ENCODE measurements at regions not wholly inside any gene's neighbourhood (a gene's known extent, or its start where the extent isn't known, plus 50 kb on each side); places are given as distances from the start of the nearest gene placed in this dataset.

GRCh38 chr2:188751816-188752215 lies 222.4 kb upstream of the COL3A1 start:
- H3K4me2 ChIP-seq (replicated peaks; ENCODE audit: extremely low read depth, low read length, poor library complexity, severe bottlenecking), result no peak overlapping the region
- H3K4me3 ChIP-seq (replicated peaks in 1 of 3; ENCODE audit: low read depth in 2 of 3, low read length in 3 of 3), result no peak overlapping the region
- H3K36me3 ChIP-seq (replicated peaks in 1 of 2; ENCODE audit: control insufficient read depth in 1 of 2, insufficient read depth in 2 of 2, low read length in 2 of 2), result no peaks in the 10 kb centered on the region
- Mint-ChIP-seq H3K9me3 (peaks cover 0 to 7% (median 2%) of the 10 kb centered on the region in 7 donors), H3K36me3 (no peaks in the 10 kb centered on the region), H3K4me1 (no peaks in the 10 kb centered on the region), H3K27me3 (ENCODE audit: low read depth in 3 of 3) (no peaks in the 10 kb centered on the region), H3K27ac (no peak overlapping the region), H3K4me3 (no peak overlapping the region)
- no peak overlapping the region for H3K9ac ChIP-seq (ENCODE audit: insufficient read depth, low read length, poor library complexity, severe bottlenecking)
- no peaks in the 10 kb centered on the region for H3K79me2 ChIP-seq (ENCODE audit: insufficient read depth, low read length)
- intact Hi-C loops (cut with micrococcal nuclease), result no loop called here
- H3K27me3 ChIP-seq (ENCODE audit: control insufficient read depth in 2 of 2, insufficient read depth in 2 of 2, low read length in 2 of 2), result no peaks in the 10 kb centered on the region
- no peak for TF ChIP-seq CTCF (IDR thresholded peaks at IDR 0.05)
- no peak for DNase-seq
- H3K27ac ChIP-seq (ENCODE audit: low read depth in 1 of 2, low read length in 2 of 2), result no peak overlapping the region
- no peaks in the 10 kb centered on the region for H4K20me1 ChIP-seq (ENCODE audit: insufficient read depth, low read length)
- no peaks in the 10 kb centered on the region for H3K4me1 ChIP-seq (ENCODE audit: control insufficient read depth in 1 of 2, insufficient read depth in 2 of 2, low read length in 2 of 2)
- no CpG with 5 or more reads among the region's 2 CpGs for WGBS (ENCODE audit: insufficient coverage)
- peaks cover 6 to 7% of the 10 kb centered on the region in 2 donors for H3K9me3 ChIP-seq (replicated peaks in 1 of 2; ENCODE audit: control insufficient read depth in 1 of 2, insufficient read depth in 1 of 2, low read length in 2 of 2)
- H2AFZ ChIP-seq (ENCODE audit: insufficient read depth, low read depth, low read length, poor library complexity, severe bottlenecking), result no peak overlapping the region

GRCh38 chr2:188752311-188752710 lies 221.9 kb upstream of the COL3A1 start:
- H3K4me1 ChIP-seq (ENCODE audit: control insufficient read depth in 1 of 2, insufficient read depth in 2 of 2, low read length in 2 of 2), result no peaks in the 10 kb centered on the region
- Mint-ChIP-seq H3K4me1 (no peaks in the 10 kb centered on the region), H3K4me3 (no peak overlapping the region), H3K9me3 (peaks cover 0 to 7% (median 4%) of the 10 kb centered on the region in 7 donors), H3K36me3 (no peaks in the 10 kb centered on the region), H3K27me3 (ENCODE audit: low read depth in 3 of 3) (no peaks in the 10 kb centered on the region), H3K27ac (no peak overlapping the region)
- no peak overlapping the region for H2AFZ ChIP-seq (ENCODE audit: insufficient read depth, low read depth, low read length, poor library complexity, severe bottlenecking)
- peaks cover 6 to 7% of the 10 kb centered on the region in 2 donors for H3K9me3 ChIP-seq (replicated peaks in 1 of 2; ENCODE audit: control insufficient read depth in 1 of 2, insufficient read depth in 1 of 2, low read length in 2 of 2)
- H3K36me3 ChIP-seq (replicated peaks in 1 of 2; ENCODE audit: control insufficient read depth in 1 of 2, insufficient read depth in 2 of 2, low read length in 2 of 2), result no peaks in the 10 kb centered on the region
- intact Hi-C loops (cut with micrococcal nuclease), result no loop called here
- no peak overlapping the region for H3K27ac ChIP-seq (ENCODE audit: low read depth in 1 of 2, low read length in 2 of 2)
- WGBS (ENCODE audit: insufficient coverage), result no CpG with 5 or more reads among the region's 1 CpG
- no peak for DNase-seq
- H4K20me1 ChIP-seq (ENCODE audit: insufficient read depth, low read length), result no peaks in the 10 kb centered on the region
- H3K79me2 ChIP-seq (ENCODE audit: insufficient read depth, low read length), result no peaks in the 10 kb centered on the region
- H3K9ac ChIP-seq (ENCODE audit: insufficient read depth, low read length, poor library complexity, severe bottlenecking), result no peak overlapping the region
- H3K4me2 ChIP-seq (replicated peaks; ENCODE audit: extremely low read depth, low read length, poor library complexity, severe bottlenecking), result no peak overlapping the region
- no peaks in the 10 kb centered on the region for H3K27me3 ChIP-seq (ENCODE audit: control insufficient read depth in 2 of 2, insufficient read depth in 2 of 2, low read length in 2 of 2)
- no peak overlapping the region for H3K4me3 ChIP-seq (replicated peaks in 1 of 3; ENCODE audit: low read depth in 2 of 3, low read length in 3 of 3)
- TF ChIP-seq CTCF (IDR thresholded peaks at IDR 0.05), result no peak

Measured in CD14-positive monocyte (primary cell).